B cell (primary cell): ENCODE measurements at regions not wholly inside any gene's neighbourhood (a gene's known extent, or its start where the extent isn't known, plus 50 kb on each side); places are given as distances from the start of the nearest gene placed in this dataset.

ENCODE experiments used
- CTCF ChIP-seq: fragments of 200-600 bp; IDR thresholded peaks from one replicate; pipeline ENCODE4 v1.8.0; 2022; ENCODE audit warnings: antibody characterized with exemption, mild to moderate bottlenecking
- EZH2 ChIP-seq: IDR thresholded peaks from 2 replicates; pipeline ENCODE4 v1.6.1; 2012; ENCODE audit warnings: borderline replicate concordance, low read depth, mild to moderate bottlenecking, moderate library complexity, low read length; ENCODE audit not compliant: insufficient read depth, poor library complexity, severe bottlenecking

DNA sequence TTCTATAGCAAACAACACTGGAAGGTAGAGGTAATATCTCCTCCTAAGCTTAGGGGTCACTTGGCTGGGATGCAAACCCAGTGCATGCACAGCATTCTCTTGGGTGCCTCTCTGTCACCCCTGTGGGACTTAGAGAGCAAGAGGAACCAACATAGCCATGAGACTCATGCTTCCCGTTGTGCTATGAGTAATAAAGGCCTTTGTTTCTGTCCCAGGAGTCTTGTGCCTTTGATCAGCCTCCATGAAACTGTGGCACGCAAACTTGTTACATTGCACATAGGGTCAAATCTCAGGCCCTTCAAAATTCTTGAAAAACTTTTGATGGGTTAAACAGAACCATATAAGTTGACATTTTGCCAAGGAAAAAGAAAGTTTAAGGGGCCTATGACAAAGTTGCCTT is 272.8 kb downstream of the TAF11L14 start:
- TF ChIP-seq CTCF (no peak), EZH2 (no peak)
